K562 (cell line): ENCODE measurements at regions not wholly inside any gene's neighbourhood (a gene's known extent, or its start where the extent isn't known, plus 50 kb on each side); places are given as distances from the start of the nearest gene placed in this dataset.

ENCODE experiments used
- ATAC-seq: fragments of 200-7000 bp; cut with Tn5 transposase; 3 replicates; pipeline ENCODE4 v1.9.1; 2020; ENCODE audit warnings: moderate library complexity
- BruUV-seq: library from RNA; stranded (reverse); fragments of 400-500 nt; replicated peaks from 2 replicates; lab custom pipeline; 2021; lab: Mats Ljungman, UMichigan
- CTCF ChIA-PET: fragments of 300-600 bp; formaldehyde crosslinking; extraction: SDS; loops from one replicate; lab custom pipeline; 2021; ENCODE audit warnings: low intra/inter-chr PET ratio; lab: Yijun Ruan, JAX
- POLR2A ChIA-PET: fragments of 300-600, 350-650 bp; sonication (Branson Sonifier 250); formaldehyde crosslinking; extraction: SDS; loops from one replicate; lab custom pipeline; 2021; ENCODE audit warnings: antibody characterized with exemption, inconsistent platforms; lab: Yijun Ruan, JAX
- DNase-seq, 4 experiments: peaks; one replicate each; pipeline versions ENCODE4 v3.0.0 to v3.0.0-alpha.2; 2011 to 2018; ENCODE audit warnings: low spot score in 3 of 4, mixed read lengths in 3 of 4; ENCODE audit errors: extremely low read depth in 1 of 4
- FAIRE-seq: peaks from 2 replicates; lab custom pipeline; 2011; peaks lifted over from hg19 to GRCh38; lab: Jason Lieb, UNC
- H2AFZ ChIP-seq: 2 replicates; pipeline ENCODE4 v1.6.0; 2011; ENCODE audit warnings: low read depth, low read length, control low read depth, inconsistent platforms
- H3K27ac ChIP-seq: fragments of 200-600 bp; 3 replicates; pipeline ENCODE4 v1.8.0; 2011; ENCODE audit warnings: low read depth, mild to moderate bottlenecking, control low read depth, inconsistent platforms, low read length, moderate library complexity, mixed read lengths; ENCODE audit errors: extremely low read depth
- H3K27me3 ChIP-seq, 2 experiments: fragments of 300-600 bp in 1 of 2; 2 replicates in 1 of 2; 3 replicates in 1 of 2; pipeline versions ENCODE4 v1.6.0 to v1.8.0; 2011; ENCODE audit warnings: inconsistent platforms in 2 of 2, low read length in 2 of 2, mild to moderate bottlenecking in 1 of 2, mixed read lengths in 1 of 2, moderate library complexity in 1 of 2; ENCODE audit not compliant: control insufficient read depth in 2 of 2, insufficient read depth in 2 of 2
- H3K36me3 ChIP-seq: fragments of 300-600 bp; 3 replicates; pipeline ENCODE4 v1.8.0; 2011; ENCODE audit warnings: mild to moderate bottlenecking, low read length, inconsistent platforms; ENCODE audit not compliant: control insufficient read depth, insufficient read depth
- H3K4me1 ChIP-seq, 2 experiments: fragments of 200-600 bp in 1 of 2; replicated peaks in 1 of 2; 2 replicates in 1 of 2; 3 replicates in 1 of 2; pipeline versions ENCODE4 v1.5.1 to v1.8.0; 2011; ENCODE audit warnings: inconsistent platforms in 2 of 2, low read length in 2 of 2, mild to moderate bottlenecking in 1 of 2, mixed read lengths in 1 of 2, moderate library complexity in 1 of 2; ENCODE audit not compliant: control insufficient read depth in 2 of 2, insufficient read depth in 2 of 2
- H3K4me2 ChIP-seq: 2 replicates; pipeline ENCODE4 v1.6.1; 2011; ENCODE audit warnings: low read length, control low read depth, inconsistent platforms, mixed read lengths; ENCODE audit not compliant: insufficient read depth
- H3K4me3 ChIP-seq: fragments of 200-600 bp; sonication (generic), shearing (Covaris generic); 2 replicates; pipeline ENCODE4 v1.5.1; 2016; ENCODE audit warnings: control low read depth, inconsistent platforms
- H3K79me2 ChIP-seq: fragments of 200-600 bp; 3 replicates; pipeline ENCODE4 v1.8.0; 2011; ENCODE audit warnings: low read length, inconsistent platforms; ENCODE audit not compliant: control insufficient read depth, insufficient read depth
- H3K9ac ChIP-seq, 2 experiments: 2 replicates each; pipeline versions ENCODE4 v1.6.0 to v1.6.1; 2011; ENCODE audit warnings: low read depth in 2 of 2, low read length in 2 of 2, control low read depth in 1 of 2, inconsistent platforms in 1 of 2, mild to moderate bottlenecking in 1 of 2, mixed read lengths in 1 of 2; ENCODE audit not compliant: insufficient read depth in 1 of 2
- H3K9me1 ChIP-seq: one replicate; pipeline ENCODE4 v1.6.0; 2011; ENCODE audit warnings: inconsistent platforms, mild to moderate bottlenecking, low read length, moderate library complexity; ENCODE audit not compliant: control insufficient read depth, insufficient read depth
- H3K9me3 ChIP-seq: replicated peaks from 2 replicates; pipeline ENCODE4 v1.5.1; 2011; ENCODE audit warnings: low read depth, low read length, inconsistent platforms; ENCODE audit not compliant: control insufficient read depth, insufficient read depth
- H4K20me1 ChIP-seq: replicated peaks from 2 replicates; pipeline ENCODE4 v1.6.1; 2011; ENCODE audit warnings: low read length, inconsistent platforms, mixed read lengths; ENCODE audit not compliant: control insufficient read depth, insufficient read depth
- GTF2A2 ChIP-seq: IDR thresholded peaks from 2 replicates; pipeline ENCODE4 v1.6.1; 2016; ENCODE audit warnings: mild to moderate bottlenecking, missing genetic modification characterization, missing compliant biosample characterization
- HNRNPLL ChIP-seq: fragments of 200-400 bp; formaldehyde crosslinking; IDR thresholded peaks from 2 replicates; pipeline ENCODE4 v1.6.1; 2017; ENCODE audit warnings: low read length, low read depth, mild to moderate bottlenecking; ENCODE audit not compliant: poor library complexity, severe bottlenecking
- PHB ChIP-seq: fragments of 250-450 bp; sonication (Bioruptor Pico); IDR thresholded peaks from 2 replicates; pipeline ENCODE4 v1.5.0; 2021
- POLR3G ChIP-seq: IDR thresholded peaks from 2 replicates; pipeline ENCODE4 v1.6.1; 2011; ENCODE audit not compliant: insufficient read length, insufficient replicate concordance; ENCODE audit errors: extremely low read depth
- RBM14 ChIP-seq: fragments of 200-400 bp; formaldehyde crosslinking; IDR thresholded peaks from 2 replicates; pipeline ENCODE4 v1.6.1; 2018; ENCODE audit warnings: low read depth, mild to moderate bottlenecking, low read length, moderate library complexity, borderline replicate concordance; ENCODE audit not compliant: insufficient read depth
- TAF1 ChIP-seq: IDR thresholded peaks from 2 replicates; pipeline ENCODE4 v1.6.1; 2011; ENCODE audit warnings: mild to moderate bottlenecking, low read length, moderate library complexity; ENCODE audit not compliant: insufficient read depth, control insufficient read depth, severe bottlenecking; ENCODE audit errors: extremely low read depth
- ZNF217 ChIP-seq: sonication (generic); formaldehyde crosslinking; IDR thresholded peaks from 2 replicates; pipeline ENCODE4 v1.8.0; 2022; ENCODE audit warnings: mild to moderate bottlenecking, missing genetic modification reagents
- ZNF830 ChIP-seq: fragments of 250-450 bp; sonication (Bioruptor Pico); IDR thresholded peaks from 2 replicates; pipeline ENCODE4 v1.5.0; 2021; ENCODE audit warnings: mild to moderate bottlenecking
- ZSCAN29 ChIP-seq: fragments of 450-650 bp; IDR thresholded peaks from 2 replicates; pipeline ENCODE4 v1.6.1; 2017
- in situ Hi-C: fragments of 300-500 bp; cut with MboI; formaldehyde crosslinking; loops from 4 replicates; pipeline ENCODE4 v1.15.0; 2018; ENCODE audit warnings: inconsistent platforms, mixed read lengths
- intact Hi-C: fragments of 100-400 bp; cut with micrococcal nuclease; formaldehyde crosslinking; loops from 2 replicates; pipeline ENCODE4 v1.14.2; 2022
- TF ChIP-seq, protein P1 (sequence below): fragments of 250-450 bp; sonication (Bioruptor Pico); IDR thresholded peaks from 2 replicates; pipeline ENCODE4 v1.9.0; 2021; ENCODE audit warnings: mild to moderate bottlenecking, inconsistent platforms
- TF ChIP-seq, protein P2 (sequence below): fragments of 250-450 bp; sonication (Bioruptor Pico); IDR thresholded peaks from 2 replicates; pipeline ENCODE4 v1.5.0; 2020; ENCODE audit warnings: mild to moderate bottlenecking
- TF ChIP-seq, protein P3 (sequence below), 2 experiments: fragments of 450-650 bp; IDR thresholded peaks; 2 replicates each; pipeline ENCODE4 v1.6.1; 2016; ENCODE audit warnings: mild to moderate bottlenecking in 2 of 2, borderline replicate concordance in 1 of 2, low read depth in 1 of 2, moderate library complexity in 1 of 2

DNA sequence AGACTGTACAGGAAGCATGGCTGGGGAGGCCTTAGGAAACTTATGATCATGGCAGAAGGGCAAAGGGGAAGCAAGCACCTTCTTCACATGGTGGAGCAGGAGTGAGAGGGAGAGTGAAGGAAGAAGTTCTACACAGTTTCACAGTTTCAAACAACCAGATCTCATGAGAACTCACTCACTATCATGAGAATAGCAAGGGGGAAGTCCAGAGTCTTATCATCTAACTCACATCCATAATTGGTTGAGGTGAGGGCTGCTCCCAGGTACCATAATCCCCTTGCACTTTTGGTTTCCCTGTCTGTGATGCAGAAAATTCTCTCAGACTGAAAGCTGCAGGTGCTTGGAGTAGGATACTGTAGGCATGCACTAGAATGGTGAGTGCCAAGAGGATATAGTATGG is 233.8 kb upstream of the CPEB2 start:
- H4K20me1 ChIP-seq = no peaks in the 10 kb centered on the region
- no peaks in the 10 kb centered on the region for H3K79me2 ChIP-seq
- H3K9ac ChIP-seq = no peak overlapping the region
- CTCF ChIA-PET = no interaction called here
- ATAC-seq (no peak), DNase-seq (no peak), FAIRE-seq (no peak)
- H3K4me3 ChIP-seq = no peak overlapping the region
- POLR2A ChIA-PET = no interaction called here
- no peaks in the 10 kb centered on the region for H3K27me3 ChIP-seq
- intact Hi-C loops (no loop called here), in situ Hi-C loops (no loop called here)
- H3K9me1 ChIP-seq = no peaks in the 10 kb centered on the region
- BruUV-seq = no TSS peak
- H3K9me3 ChIP-seq = no peaks in the 10 kb centered on the region
- H2AFZ ChIP-seq = no peak overlapping the region
- H3K27ac ChIP-seq = no peak overlapping the region
- H3K4me1 ChIP-seq = no peaks in the 10 kb centered on the region
- H3K4me2 ChIP-seq = no peak overlapping the region
- H3K36me3 ChIP-seq = no peaks in the 10 kb centered on the region
- TF ChIP-seq ZNF830 (CRISPR knock-in tag) (no peak), GTF2A2 (tag) (no peak), POLR3G (no peak), ZNF217 (CRISPR knock-in tag) (no peak), PHB (CRISPR knock-in tag) (no peak), TAF1 (no peak), ZSCAN29 (no peak), HNRNPLL (no peak), RBM14 (no peak)
- TF ChIP-seq, protein P1, sequence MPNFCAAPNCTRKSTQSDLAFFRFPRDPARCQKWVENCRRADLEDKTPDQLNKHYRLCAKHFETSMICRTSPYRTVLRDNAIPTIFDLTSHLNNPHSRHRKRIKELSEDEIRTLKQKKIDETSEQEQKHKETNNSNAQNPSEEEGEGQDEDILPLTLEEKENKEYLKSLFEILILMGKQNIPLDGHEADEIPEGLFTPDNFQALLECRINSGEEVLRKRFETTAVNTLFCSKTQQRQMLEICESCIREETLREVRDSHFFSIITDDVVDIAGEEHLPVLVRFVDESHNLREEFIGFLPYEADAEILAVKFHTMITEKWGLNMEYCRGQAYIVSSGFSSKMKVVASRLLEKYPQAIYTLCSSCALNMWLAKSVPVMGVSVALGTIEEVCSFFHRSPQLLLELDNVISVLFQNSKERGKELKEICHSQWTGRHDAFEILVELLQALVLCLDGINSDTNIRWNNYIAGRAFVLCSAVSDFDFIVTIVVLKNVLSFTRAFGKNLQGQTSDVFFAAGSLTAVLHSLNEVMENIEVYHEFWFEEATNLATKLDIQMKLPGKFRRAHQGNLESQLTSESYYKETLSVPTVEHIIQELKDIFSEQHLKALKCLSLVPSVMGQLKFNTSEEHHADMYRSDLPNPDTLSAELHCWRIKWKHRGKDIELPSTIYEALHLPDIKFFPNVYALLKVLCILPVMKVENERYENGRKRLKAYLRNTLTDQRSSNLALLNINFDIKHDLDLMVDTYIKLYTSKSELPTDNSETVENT (CRISPR knock-in tag) = no peak
- TF ChIP-seq, protein P2, sequence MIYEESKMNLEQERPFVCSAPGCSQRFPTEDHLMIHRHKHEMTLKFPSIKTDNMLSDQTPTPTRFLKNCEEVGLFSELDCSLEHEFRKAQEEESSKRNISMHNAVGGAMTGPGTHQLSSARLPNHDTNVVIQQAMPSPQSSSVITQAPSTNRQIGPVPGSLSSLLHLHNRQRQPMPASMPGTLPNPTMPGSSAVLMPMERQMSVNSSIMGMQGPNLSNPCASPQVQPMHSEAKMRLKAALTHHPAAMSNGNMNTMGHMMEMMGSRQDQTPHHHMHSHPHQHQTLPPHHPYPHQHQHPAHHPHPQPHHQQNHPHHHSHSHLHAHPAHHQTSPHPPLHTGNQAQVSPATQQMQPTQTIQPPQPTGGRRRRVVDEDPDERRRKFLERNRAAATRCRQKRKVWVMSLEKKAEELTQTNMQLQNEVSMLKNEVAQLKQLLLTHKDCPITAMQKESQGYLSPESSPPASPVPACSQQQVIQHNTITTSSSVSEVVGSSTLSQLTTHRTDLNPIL (CRISPR knock-in tag) = no peak
- TF ChIP-seq, protein P3, sequence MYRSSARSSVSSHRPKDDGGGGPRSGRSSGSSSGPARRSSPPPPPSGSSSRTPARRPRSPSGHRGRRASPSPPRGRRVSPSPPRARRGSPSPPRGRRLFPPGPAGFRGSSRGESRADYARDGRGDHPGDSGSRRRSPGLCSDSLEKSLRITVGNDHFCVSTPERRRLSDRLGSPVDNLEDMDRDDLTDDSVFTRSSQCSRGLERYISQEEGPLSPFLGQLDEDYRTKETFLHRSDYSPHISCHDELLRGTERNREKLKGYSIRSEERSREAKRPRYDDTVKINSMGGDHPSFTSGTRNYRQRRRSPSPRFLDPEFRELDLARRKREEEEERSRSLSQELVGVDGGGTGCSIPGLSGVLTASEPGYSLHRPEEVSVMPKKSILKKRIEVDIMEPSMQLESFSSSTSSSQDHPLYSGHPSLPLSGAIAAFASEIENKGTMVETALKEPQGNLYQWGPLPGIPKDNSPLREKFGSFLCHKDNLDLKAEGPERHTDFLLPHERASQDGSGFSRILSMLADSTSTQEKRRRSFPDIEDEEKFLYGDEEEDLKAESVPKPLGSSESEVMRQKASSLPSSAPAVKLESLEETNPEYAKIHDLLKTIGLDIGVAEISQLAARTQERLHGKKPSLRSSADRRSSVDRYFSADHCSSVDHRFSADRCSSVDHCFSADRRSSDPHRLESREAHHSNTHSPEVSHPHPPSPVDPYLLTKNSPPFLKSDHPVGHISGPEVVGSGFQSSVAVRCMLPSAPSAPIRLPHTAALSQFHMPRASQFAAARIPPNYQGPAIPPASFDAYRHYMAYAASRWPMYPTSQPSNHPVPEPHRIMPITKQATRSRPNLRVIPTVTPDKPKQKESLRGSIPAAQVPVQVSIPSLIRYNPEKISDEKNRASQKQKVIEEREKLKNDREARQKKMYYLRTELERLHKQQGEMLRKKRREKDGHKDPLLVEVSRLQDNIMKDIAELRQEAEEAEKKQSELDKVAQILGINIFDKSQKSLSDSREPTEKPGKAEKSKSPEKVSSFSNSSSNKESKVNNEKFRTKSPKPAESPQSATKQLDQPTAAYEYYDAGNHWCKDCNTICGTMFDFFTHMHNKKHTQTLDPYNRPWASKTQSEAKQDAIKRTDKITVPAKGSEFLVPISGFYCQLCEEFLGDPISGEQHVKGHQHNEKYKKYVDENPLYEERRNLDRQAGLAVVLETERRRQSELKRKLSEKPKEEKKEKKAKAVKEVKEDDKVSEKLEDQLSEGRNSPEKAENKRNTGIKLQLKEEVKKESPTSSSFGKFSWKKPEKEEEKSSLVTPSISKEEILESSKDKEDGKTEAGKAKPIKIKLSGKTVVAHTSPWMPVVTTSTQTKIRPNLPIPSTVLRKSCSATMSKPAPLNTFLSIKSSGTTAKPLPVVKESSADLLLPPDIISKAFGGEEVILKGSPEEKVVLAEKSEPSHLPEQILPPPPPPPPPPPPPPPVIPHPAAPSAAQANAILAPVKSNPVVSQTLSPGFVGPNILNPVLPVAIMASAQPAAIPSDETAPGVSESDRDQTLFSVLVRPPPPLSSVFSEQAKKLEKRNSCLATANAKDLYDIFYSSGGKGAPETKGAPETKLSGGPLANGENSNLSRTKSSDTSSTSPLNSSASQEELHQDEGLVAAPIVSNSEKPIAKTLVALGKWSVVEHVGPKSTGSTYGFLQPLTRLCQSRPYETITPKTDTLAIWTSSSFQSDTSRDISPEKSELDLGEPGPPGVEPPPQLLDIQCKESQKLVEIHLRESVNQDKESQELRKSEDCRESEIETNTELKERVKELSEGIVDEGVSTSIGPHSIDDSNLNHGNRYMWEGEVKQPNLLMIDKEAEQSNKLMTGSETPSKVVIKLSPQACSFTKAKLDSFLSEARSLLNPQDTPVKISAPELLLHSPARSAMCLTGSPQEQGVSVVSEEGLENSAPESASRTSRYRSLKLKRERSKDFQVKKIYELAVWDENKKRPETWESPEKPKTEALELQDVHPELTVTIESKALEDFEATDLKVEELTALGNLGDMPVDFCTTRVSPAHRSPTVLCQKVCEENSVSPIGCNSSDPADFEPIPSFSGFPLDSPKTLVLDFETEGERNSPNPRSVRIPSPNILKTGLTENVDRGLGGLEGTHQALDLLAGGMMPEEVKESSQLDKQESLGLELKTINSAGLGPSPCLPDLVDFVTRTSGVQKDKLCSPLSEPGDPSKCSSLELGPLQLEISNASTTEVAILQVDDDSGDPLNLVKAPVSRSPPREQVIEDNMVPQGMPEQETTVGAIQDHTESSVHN (IDR thresholded peaks at IDR 0.05; ENCODE audit: borderline replicate concordance in 1 of 2, low read depth in 1 of 2) = no peak
